MM.1S (cell line): ENCODE measurements at regions not wholly inside any gene's neighbourhood (a gene's known extent, or its start where the extent isn't known, plus 50 kb on each side); places are given as distances from the start of the nearest gene placed in this dataset.

ENCODE experiments used
- DNase-seq: peaks from one replicate; pipeline ENCODE4 v3.0.0-alpha.2; 2015
- H2AFZ ChIP-seq: fragments of 300-600 bp; sonication (generic); 2 replicates; pipeline ENCODE4 v1.6.0; 2016; ENCODE audit warnings: antibody characterized with exemption, low read length
- H3F3A ChIP-seq: fragments of 300-600 bp; sonication (generic); 2 replicates; pipeline ENCODE4 v1.6.1; 2016; ENCODE audit warnings: mild to moderate bottlenecking, antibody characterized with exemption, low read length, moderate library complexity, mixed read lengths; ENCODE audit not compliant: insufficient read depth
- H3K27ac ChIP-seq: fragments of 300-600 bp; sonication (generic); 2 replicates; pipeline ENCODE4 v1.5.1; 2016; ENCODE audit warnings: mild to moderate bottlenecking, low read length
- H3K27me3 ChIP-seq: fragments of 300-600 bp; sonication (generic); replicated peaks from 2 replicates; pipeline ENCODE4 v1.6.0; 2016; ENCODE audit warnings: low read length; ENCODE audit not compliant: insufficient read depth
- H3K36me3 ChIP-seq: fragments of 300-600 bp; sonication (generic); replicated peaks from 2 replicates; pipeline ENCODE4 v1.6.1; 2016; ENCODE audit warnings: mild to moderate bottlenecking, low read length, mixed read lengths; ENCODE audit not compliant: insufficient read depth
- H3K4me1 ChIP-seq: fragments of 300-600 bp; sonication (generic); 2 replicates; pipeline ENCODE4 v1.6.1; 2016; ENCODE audit warnings: low read length, mixed read lengths
- H3K4me2 ChIP-seq: fragments of 300-600 bp; sonication (generic); 2 replicates; pipeline ENCODE4 v1.6.0; 2016; ENCODE audit warnings: low read depth, low read length
- H3K4me3 ChIP-seq: fragments of 300-600 bp; sonication (generic); 2 replicates; pipeline ENCODE4 v1.5.1; 2016; ENCODE audit warnings: low read length, mixed read lengths
- H3K79me2 ChIP-seq: fragments of 300-600 bp; sonication (generic); 2 replicates; pipeline ENCODE4 v1.6.1; 2016; ENCODE audit warnings: mixed run types, low read length, mixed read lengths
- H3K9ac ChIP-seq: fragments of 300-600 bp; sonication (generic); 2 replicates; pipeline ENCODE4 v1.6.1; 2016; ENCODE audit warnings: low read length, mixed read lengths
- H3K9me2 ChIP-seq: fragments of 300-600 bp; sonication (generic); replicated peaks from 2 replicates; pipeline ENCODE4 v1.6.1; 2016; ENCODE audit warnings: mild to moderate bottlenecking, low read length, mixed read lengths; ENCODE audit not compliant: insufficient read depth
- H3K9me3 ChIP-seq: fragments of 300-600 bp; sonication (generic); replicated peaks from 2 replicates; pipeline ENCODE4 v1.6.1; 2016; ENCODE audit warnings: mild to moderate bottlenecking, low read length, mixed read lengths; ENCODE audit not compliant: insufficient read depth
- H4K20me1 ChIP-seq: fragments of 300-600 bp; sonication (generic); 2 replicates; pipeline ENCODE4 v1.6.1; 2016; ENCODE audit warnings: mild to moderate bottlenecking, low read length, moderate library complexity, mixed read lengths; ENCODE audit not compliant: insufficient read depth
- EZH2 ChIP-seq: fragments of 300-600 bp; sonication (generic); optimal IDR thresholded peaks from 2 replicates; pipeline ENCODE3; 2017; ENCODE audit warnings: low read depth, mild to moderate bottlenecking, antibody characterized with exemption, low read length, mixed read lengths
- EZH2phosphoT487 ChIP-seq: fragments of 300-600 bp; sonication (generic); IDR thresholded peaks from 2 replicates; pipeline ENCODE4 v1.6.1; 2018; ENCODE audit warnings: antibody characterized with exemption, low read length
- TF ChIP-seq, protein P1 (sequence below): fragments of 300-600 bp; sonication (generic); IDR thresholded peaks from 2 replicates; pipeline ENCODE4 v1.5.1; 2016; ENCODE audit warnings: antibody characterized with exemption, low read length, mixed read lengths

DNA sequence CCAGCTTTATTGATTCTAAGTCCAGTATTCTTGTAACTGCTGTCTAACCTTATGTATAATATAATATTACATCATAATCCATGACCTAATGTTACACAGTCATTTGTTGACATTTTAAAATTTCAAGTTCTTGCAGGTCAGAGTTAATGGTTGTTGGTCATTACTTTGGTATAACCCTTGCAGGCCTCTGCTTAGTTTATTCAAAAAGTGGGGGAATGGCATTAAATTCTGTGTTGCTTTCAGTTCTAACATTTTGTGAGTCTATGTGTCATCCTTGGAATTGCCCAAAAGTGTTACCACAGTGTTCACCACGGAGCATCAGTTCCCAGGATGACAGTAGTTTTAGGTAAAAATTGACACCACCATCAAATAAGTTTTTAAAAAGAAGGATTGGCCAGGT is 174.8 kb upstream of the BCL6 start:
- Histone ChIP-seq H3K4me1 (no peaks in the 10 kb centered on the region), H3K9me2 (no peaks in the 10 kb centered on the region), H3K9me3 (no peaks in the 10 kb centered on the region), H3K9ac (no peak overlapping the region), H3K79me2 (no peaks in the 10 kb centered on the region), H3K27ac (no peak overlapping the region), H2AFZ (no peak overlapping the region), H3K36me3 (no peaks in the 10 kb centered on the region), H4K20me1 (no peaks in the 10 kb centered on the region), H3K27me3 (no peaks in the 10 kb centered on the region), H3F3A (no peaks in the 10 kb centered on the region), H3K4me3 (no peak overlapping the region), H3K4me2 (no peak overlapping the region)
- no peak for DNase-seq
- TF ChIP-seq EZH2phosphoT487 (no peak), EZH2 (no peak)
- TF ChIP-seq, protein P1, sequence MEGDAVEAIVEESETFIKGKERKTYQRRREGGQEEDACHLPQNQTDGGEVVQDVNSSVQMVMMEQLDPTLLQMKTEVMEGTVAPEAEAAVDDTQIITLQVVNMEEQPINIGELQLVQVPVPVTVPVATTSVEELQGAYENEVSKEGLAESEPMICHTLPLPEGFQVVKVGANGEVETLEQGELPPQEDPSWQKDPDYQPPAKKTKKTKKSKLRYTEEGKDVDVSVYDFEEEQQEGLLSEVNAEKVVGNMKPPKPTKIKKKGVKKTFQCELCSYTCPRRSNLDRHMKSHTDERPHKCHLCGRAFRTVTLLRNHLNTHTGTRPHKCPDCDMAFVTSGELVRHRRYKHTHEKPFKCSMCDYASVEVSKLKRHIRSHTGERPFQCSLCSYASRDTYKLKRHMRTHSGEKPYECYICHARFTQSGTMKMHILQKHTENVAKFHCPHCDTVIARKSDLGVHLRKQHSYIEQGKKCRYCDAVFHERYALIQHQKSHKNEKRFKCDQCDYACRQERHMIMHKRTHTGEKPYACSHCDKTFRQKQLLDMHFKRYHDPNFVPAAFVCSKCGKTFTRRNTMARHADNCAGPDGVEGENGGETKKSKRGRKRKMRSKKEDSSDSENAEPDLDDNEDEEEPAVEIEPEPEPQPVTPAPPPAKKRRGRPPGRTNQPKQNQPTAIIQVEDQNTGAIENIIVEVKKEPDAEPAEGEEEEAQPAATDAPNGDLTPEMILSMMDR = no peak

DNA sequence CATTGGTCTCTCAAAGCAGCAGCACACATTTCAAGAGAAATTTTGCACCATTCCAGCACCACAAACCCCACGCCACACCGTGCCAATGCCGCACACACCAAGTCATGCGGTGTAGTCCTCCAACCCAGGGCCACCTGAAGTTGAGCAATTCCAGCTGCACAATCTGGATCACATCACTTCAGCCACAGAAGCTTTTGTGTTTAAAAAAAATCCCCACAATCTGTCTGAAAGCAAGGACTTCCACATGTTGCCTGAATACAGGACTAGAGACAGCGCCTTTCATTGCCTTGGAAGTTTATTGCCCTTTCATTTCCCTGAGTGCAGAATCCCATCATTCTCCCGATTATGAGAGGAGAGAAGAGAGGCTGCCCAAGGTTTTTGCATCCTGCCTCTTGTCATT is 175.6 kb upstream of the BCL6 start:
- H3K9ac ChIP-seq = no peak overlapping the region
- TF ChIP-seq EZH2phosphoT487 (no peak), EZH2 (no peak)
- TF ChIP-seq, protein P1 = no peak
- H3K27me3 ChIP-seq = no peaks in the 10 kb centered on the region
- no peaks in the 10 kb centered on the region for H3F3A ChIP-seq
- no peaks in the 10 kb centered on the region for H3K79me2 ChIP-seq
- no peaks in the 10 kb centered on the region for H3K36me3 ChIP-seq
- no peaks in the 10 kb centered on the region for H3K9me2 ChIP-seq
- DNase-seq = no peak
- H2AFZ ChIP-seq = no peak overlapping the region
- H3K27ac ChIP-seq = no peak overlapping the region
- no peaks in the 10 kb centered on the region for H4K20me1 ChIP-seq
- H3K4me2 ChIP-seq = no peak overlapping the region
- H3K9me3 ChIP-seq = no peaks in the 10 kb centered on the region
- H3K4me3 ChIP-seq = no peak overlapping the region
- H3K4me1 ChIP-seq = no peaks in the 10 kb centered on the region

DNA sequence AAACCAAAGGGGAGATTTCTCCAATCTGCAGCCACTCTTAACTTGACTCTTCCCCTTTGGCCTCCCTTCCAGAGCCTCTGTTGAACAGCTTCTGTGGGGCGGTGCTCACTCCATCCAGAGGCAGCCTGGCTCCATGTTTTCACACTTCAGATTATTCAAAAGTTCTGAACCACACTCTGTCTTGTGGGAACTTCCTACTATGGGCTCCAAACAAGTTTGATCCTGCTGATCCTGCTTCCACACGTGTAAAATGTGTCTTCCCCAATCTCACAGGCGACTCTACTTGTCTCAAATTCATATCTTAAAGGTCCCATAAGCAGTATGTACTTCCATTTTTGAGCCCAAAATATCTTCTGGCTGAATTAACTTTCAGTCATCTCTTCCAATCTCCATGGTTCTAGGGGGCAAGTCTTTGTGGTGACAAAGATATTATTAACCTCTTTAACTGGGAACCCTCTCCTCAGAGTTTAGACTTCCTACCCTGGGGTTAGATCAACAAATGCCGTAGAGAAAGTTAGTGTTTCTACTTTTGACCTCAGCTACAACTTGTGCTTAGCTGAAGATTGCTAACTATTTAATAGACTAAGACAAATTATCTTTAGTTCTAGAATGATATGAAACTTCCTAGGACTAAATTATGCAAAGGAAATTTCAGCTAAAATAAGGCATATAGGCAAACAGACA is 176.3 kb upstream of the BCL6 start:
- Histone ChIP-seq H4K20me1 (no peaks in the 10 kb centered on the region), H3K27me3 (no peaks in the 10 kb centered on the region)

More for the DNA sequence above, 176.3 kb upstream of the BCL6 start:
- no peak overlapping the region for H3K9ac ChIP-seq
- H3K4me1 ChIP-seq = no peaks in the 10 kb centered on the region
- no peaks in the 10 kb centered on the region for H3K9me3 ChIP-seq
- H3K36me3 ChIP-seq = no peaks in the 10 kb centered on the region
- no peaks in the 10 kb centered on the region for H3K79me2 ChIP-seq
- DNase-seq = no peak
- H3F3A ChIP-seq = no peaks in the 10 kb centered on the region
- no peak overlapping the region for H3K4me2 ChIP-seq
- H3K4me3 ChIP-seq = no peak overlapping the region
- no peaks in the 10 kb centered on the region for H3K9me2 ChIP-seq
- TF ChIP-seq EZH2 = no peak
- TF ChIP-seq, protein P1 = no peak
- no peak for TF ChIP-seq EZH2phosphoT487
- no peak overlapping the region for H3K27ac ChIP-seq
- no peak overlapping the region for H2AFZ ChIP-seq
